ENCODE measurements at regions not wholly inside any gene's neighbourhood (a gene's known extent, or its start where the extent isn't known, plus 50 kb on each side); places are given as distances from the start of the nearest gene placed in this dataset.
"Not testable (repeated sequence)": the region's sequence is repeated elsewhere in the genome, so short reads cannot be mapped to it uniquely, and the experiment has no call there.

DNA sequence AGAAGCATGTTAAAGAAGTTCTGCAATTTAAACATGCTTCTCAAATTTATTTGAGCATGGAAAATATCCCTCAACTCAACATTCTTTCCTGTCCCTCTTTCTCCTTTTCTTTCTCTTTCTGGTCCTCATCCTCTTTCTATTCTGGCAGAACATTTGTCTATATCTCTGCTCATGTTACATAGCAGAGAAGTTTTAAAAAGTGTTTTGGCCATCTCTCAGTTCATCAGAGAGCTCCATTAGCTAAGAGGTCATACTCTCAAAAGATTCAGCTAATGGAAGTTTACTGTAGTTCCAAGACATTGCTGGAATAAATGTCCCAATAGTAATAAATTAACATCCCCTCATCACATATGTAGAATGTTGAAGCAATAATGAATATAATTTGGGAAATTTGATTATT is 53.5 kb downstream of the XCL2 start:
- DNase-seq (ENCODE audit: low read depth in 2 of 2): no peak

DNA sequence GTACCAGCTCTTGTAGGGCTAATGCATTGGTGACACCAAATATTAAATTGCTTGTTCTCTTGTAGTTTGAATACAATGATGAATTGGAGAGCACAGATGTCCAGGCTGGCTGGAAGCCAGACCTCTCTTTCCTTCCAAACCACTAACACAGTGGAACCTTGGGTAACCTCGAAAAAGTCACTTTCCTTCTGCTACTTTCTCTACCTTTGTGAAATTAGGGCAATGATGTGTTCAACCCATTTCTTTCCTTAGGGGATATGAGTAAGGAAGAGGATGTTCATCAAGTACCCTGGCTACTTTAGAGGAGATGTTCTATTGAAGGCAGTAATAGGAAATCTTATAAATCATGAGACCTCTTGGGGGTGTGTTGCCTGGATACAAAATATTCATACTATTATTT is 55.7 kb downstream of the XCL2 start:
- no peak for DNase-seq (ENCODE audit: low read depth in 2 of 2)

DNA sequence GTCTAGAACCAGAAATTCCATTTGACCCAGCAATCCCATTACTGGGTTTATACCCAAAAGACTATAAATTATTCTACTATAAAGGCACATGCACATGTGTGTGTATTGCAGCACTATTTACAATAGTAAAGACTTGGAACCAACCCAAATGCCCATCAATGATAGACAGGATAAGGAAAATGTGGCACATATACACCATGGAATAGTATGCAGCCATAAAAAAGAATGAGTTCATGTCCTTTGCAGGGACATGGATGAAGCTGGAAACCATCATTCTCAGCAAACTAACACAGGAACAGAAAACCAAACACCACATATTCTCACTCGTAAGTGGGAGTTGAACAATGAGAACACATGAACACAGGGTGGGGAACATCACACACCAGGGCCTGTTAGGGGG is 57.0 kb downstream of the XCL2 start:
- DNase-seq (ENCODE audit: low read depth in 2 of 2): not testable (repeated sequence)

DNA sequence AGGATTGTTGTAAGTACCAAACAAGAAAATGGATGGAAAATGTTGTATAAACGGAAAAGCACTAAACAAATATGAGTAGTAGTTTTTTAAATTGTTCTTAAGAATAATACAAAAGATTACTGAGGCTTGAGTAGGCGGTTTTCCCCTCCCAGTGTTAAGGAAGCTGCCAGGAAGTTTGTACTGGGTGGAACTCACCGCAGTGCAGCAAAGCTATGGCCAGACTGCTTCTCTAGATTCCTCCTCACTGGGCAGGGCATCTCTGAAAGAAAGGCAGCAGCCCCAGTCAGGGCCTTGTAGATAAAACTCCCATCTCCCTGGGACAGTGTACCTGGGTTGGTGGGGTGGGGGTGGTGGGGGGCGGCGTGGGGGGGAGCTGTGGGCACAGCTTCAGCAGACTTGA is 58.7 kb downstream of the XCL2 start:
- DNase-seq (ENCODE audit: low read depth in 2 of 2): no peak

DNA sequence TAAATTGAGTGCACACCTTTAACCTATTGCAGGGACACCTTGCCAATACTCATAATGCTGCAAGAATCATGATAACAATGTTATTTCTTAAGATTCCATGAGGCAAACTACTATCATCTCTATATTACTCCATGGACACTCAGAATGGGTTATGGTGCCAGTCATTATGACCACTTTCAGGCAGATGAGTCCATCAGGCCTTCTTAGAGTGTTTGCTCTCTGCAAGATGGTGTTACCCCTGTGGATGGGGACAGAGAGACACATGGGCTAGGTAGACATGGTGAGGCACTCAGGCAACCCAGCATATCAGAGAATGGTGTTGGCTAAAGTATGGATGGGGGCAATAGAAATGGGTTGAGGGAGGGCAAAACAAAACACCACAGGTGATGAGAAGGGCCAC is 59.7 kb downstream of the XCL2 start:
- DNase-seq (ENCODE audit: low read depth in 2 of 2): no peak

DNA sequence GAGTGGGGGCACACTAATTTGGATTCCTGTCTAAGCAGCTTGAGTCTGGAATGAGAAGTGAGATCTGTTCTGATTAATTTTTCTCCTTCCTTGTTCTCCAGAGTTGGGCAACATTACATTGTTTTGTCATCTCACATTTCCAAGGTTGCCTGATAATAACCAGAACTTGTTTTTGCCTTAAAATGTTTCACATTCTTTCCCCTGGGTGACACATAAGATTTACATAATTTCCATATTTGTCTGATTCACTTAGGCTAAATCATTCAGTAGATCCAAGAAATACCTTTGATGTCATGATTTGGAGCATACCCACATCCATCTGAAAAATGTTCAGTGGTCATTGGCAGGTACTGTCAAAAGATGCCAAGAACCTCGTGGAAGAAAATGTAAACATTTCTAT is 60.3 kb downstream of the XCL2 start:
- DNase-seq (ENCODE audit: low read depth in 2 of 2): no peak

DNA sequence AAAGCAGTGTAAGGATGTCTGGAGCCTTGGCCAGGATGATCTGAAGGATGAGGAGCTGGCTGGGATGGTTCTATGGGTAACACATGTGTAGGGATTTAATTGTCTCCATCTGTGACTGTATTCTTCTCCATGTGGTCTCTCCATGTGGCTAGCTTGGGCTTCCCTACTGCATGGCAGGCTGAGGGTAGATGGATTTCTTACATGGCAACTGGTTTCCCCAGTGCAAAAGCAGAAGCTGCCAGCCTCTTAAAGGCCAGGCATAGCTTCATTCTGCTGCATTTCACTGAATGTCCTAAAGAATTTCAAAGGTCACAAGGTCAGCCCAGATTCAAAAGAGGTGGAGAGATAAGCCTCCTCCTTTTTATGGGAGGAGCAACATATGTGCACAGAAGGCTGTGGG is 61.7 kb downstream of the XCL2 start:
- DNase-seq (ENCODE audit: low read depth in 2 of 2): no peak

DNA sequence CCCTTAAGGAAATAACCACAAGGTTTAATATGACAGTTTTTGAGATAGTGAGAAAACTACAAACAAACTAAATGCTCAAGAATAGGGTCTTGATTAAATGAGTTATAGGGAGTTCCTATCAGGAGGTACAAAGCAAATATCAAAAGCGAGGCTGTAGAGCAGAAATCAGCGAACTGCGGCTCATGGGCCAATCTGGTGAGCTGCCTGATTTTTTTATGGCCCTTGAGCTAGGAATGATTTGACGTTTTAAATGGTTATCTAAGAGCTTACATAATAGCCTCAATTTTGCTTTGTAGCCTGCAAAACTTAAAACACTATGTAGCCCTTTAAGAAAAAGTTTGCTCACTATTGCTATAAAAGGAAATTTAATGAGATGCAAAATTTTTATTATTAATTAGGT is 62.2 kb downstream of the XCL2 start:
- DNase-seq (ENCODE audit: low read depth in 2 of 2): no peak

DNA sequence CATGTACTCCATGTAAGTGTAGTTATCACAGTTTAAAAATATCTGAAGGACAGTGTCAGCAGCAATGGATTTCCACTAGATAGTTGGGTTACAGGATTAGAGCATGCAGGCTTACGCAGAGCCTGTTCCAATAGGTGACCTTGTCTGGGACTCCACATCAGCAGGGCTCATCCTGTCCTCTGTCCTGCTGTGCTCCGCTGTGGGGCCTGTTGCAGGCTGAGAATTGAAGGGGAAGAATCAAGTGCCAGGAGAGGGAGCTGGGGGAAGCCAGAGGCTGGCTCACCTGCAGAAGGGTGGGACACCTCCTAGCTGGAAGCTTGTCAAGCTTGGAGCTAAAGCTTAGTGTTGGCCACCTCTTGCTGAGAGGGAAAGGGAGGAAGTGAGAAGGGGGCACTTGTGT is 62.8 kb downstream of the XCL2 start:
- DNase-seq (ENCODE audit: low read depth in 2 of 2): no peak

DNA sequence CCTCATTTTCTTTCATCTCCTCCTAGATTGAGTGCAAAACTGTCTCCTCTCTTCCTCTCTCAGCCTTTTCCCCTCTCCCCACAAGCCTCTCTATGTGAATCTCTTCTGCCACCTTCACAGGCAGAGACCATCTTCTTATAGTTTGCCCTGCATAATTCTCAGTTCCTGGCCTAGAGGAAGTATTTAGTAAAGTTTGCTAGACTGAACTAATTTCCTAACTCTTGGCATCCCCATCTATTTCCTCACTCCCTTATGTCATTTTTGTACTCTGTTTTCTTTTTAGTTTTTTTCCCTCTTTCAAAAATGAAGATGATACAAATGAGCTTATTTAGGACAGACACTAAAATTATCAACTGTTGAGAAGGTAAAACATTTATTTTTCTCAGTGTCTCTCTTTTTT is 66.0 kb downstream of the XCL2 start:
- no peak for DNase-seq (ENCODE audit: low read depth in 2 of 2)

DNA sequence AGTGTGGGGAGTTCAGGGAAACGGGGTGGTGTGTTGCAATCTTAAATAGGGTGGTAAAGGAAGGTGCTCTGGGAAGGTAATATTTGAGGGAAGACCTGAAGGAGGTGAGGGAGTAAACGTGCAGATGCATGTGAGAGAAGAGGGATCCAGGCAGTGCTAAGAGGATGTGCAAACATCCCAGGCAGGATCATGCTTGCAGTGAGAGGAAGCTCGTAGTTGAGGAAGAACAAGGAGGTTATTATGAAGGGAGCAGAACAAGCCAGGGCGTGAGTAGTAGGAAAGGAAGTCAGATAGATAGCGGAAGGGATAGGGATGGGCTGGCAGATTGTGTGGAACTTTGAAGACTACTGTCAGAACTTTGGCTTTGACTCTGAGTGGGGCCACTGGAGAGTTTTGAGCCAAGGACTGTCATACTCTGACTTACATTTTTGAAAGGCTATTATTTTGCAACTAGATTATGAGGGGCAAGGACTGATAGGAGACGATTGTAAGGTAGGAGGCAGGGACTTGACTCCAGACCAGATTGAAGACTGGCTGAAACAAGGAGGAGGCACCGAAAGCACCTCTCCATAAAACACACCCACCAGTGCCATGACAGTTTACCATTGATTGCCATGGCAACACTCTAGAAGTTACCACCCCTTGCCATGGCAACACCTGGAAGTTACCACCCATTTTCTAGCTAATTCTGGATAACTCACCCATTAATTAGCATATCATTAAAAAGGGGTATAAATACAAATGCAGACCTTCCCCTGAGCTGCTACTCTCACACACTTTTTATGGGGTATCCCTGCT is 67.0 kb downstream of the XCL2 start:
- DNase-seq (ENCODE audit: low read depth in 2 of 2): no peak

DNA sequence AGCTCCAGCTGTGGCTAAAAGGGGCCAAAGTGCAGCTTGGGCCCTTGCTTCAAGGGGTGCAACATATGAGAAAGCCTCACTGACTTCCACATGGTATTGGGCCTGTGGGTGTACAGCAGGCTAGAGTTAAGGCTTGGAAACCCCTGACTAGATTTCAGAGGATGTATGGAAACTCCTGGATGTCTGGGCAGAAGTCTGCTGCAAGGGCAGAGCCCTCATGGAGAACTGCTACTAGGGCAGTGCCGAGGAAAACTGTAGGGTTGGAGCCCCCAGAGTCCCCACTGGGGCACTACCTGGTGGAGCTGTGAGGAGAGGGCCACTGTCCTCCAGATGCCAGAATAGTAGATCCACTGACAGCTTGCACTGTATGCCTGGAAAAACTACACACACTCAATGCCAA is 69.5 kb downstream of the XCL2 start:
- DNase-seq (ENCODE audit: low read depth in 2 of 2): no peak

DNA sequence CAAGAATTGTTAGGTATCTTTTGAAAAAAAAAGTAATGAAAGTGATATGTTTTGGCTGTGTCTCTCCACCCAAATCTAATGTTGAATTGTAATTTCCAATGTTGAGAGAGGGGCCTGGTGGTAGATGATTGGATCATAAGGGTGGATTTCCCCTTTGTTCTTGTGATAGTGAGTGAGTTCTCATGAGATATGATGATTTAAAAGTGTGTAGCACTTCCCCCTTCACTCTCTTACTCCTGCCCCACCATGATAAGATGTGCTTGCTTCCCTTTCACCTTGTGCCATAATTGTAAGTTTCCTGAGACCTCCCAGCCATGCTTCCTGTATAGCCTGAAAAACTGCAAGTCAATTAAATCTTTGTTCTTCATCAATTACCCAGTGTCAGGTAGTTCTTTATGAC is 70.7 kb downstream of the XCL2 start:
- DNase-seq (ENCODE audit: low read depth in 2 of 2): no peak

DNA sequence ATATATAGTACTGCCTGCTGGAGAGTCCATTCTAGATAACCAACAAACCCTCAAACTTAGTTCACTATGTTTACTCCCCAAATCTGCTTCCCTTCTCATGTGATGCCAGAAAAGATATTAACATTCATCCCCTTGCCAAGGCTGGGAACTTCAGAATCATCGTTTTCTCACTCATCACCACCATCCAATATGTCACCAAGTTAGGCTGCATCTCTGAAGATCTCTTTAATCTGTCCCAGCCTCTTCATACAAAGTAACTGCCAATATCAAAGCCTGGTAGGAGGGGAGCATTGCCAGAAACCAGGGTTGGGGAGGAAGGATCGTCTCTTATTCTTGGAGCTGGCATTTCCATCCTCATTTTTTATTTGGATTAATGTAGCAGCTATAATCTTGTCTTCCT is 71.6 kb downstream of the XCL2 start:
- no peak for DNase-seq (ENCODE audit: low read depth in 2 of 2)

DNA sequence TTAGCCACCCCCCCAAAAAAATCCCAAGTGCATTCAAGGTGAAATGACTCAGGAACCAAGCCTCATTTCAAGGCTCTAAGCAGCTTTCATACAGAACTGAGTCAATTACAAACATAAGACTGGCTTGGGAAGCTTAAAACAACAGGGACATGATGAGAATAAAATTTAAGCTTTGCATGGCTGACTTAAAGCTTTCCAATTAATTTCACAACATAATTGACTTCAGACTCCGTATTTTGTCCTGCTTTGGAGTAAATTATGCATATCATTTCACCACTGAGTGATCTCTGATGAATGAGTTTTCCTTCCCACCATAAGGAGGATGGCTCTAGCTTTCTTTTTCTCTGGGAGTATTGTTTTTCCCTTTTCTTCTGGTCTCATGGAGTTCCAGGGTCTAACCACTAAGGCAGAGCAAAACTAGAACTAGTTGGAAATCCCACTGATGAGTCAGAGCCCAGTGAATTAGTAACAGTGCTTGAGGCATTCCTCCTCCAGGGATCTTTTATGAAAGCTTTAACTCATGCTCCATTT is 72.8 kb downstream of the XCL2 start:
- DNase-seq (ENCODE audit: low read depth in 2 of 2): no peak

DNA sequence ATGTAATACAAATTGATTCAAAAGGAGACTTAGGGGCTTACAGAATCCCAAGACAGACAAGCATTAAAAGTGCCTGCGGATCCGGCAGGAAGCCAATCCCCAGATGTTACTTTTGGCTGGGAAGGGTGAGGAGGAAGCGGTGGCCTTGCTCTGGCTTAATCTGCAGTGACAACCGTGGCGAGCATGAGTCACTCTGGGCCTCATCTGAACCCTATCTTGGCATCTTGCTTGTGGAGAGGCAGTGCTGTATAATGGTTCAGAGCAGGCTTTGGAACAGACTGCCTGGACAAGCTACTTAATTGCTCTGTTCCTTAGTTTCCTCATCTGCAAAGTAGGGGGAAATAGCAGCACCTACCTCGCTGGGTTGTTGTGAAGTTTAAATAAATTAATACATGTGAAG is 74.1 kb downstream of the XCL2 start:
- DNase-seq (ENCODE audit: low read depth in 2 of 2): peak; percentile 30 to 41

DNA sequence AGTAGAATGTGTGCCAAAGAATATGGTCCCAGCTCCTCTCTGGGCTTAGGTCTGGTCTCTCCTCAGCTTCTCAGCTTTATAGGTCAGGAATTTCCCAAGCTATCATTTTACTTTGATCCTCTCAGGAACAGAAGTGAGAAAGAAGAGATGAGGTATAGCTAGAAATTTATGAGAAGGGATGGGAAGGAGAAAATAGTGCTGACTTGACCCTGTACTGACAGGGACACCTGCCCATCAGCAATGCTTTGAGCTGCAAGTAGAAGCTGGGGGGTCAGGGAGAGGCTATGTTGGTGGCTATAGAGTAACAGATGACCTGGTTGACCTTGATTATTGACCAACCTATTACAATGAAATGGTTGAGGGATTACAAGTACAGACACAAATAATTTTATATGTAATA is 75.0 kb downstream of the XCL2 start:
- DNase-seq (ENCODE audit: low read depth in 2 of 2): no peak

DNA sequence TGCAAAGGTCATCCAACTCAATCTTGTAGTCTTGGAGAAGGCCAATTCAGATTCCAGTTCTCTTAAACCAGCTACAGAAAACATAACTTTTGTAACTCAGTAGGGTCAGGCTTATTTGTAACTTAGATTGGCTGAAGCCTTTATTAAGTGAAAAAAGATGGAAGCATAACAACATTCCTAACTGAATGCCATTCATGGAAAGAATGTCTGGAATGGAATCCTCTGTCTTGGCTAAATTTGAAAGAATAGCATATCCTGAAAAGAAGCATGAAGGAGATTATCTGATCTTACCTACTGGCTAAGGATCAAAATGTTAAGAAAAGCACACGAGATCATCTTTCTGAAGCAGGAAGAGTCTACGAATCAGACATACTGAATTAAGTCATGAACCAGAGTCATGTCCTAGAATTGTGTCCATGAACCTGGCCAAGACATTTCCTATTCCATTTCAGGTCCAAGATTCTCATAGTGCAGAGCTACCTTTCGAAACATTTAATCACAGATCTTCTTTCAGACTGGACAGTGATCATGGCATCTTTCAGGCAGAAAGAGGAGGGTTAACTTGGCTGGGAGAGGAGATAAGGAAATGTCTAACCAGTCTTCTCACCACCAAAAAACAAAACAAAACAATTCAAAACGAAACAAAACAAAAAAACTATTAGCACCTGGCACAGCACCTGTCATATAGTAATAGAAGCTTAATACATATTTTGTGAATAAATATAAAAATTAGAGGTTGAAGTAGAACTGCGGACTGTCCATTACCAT is 75.6 kb downstream of the XCL2 start:
- DNase-seq (ENCODE audit: low read depth in 2 of 2): no peak

DNA sequence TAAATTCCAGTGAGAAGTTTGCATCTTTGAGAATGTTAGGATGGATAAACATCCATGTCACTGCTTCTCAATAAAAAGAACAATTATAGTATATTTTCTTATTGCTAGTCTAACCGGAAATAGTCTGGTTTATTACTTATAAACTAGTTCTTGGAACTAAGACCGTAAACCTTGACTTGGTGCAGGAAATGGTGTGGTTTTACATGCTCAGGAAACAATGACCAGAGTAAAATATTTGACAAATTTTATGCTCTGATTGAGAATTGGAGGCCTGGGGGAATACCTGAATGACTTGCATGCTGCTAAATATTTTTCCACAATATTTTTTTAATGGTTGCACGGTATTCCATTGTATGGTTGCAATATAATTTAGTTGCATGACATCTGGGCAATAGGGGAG is 76.3 kb downstream of the XCL2 start:
- DNase-seq (ENCODE audit: low read depth in 2 of 2): no peak

DNA sequence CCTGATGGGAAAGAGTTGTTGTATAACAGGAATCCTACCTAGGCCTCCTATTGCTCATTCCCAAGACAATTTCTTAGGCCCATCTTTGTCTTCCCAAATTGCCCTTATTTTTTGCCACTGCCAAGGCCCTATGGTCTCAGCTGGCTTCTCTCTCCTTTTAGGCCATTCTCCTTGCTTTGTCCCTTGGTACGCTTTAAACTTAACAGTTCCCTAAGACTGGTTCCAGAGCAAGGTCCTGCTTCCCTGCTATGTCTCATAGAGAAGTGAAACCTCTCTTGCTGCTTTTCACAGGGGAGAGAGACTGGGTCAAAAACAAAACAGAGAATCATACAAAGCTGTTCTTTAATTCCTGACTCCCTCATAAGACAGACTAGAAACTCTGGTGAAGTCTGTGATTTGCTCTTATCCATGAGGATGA is 77.1 kb downstream of the XCL2 start:
- DNase-seq (ENCODE audit: low read depth in 2 of 2): no peak

DNA sequence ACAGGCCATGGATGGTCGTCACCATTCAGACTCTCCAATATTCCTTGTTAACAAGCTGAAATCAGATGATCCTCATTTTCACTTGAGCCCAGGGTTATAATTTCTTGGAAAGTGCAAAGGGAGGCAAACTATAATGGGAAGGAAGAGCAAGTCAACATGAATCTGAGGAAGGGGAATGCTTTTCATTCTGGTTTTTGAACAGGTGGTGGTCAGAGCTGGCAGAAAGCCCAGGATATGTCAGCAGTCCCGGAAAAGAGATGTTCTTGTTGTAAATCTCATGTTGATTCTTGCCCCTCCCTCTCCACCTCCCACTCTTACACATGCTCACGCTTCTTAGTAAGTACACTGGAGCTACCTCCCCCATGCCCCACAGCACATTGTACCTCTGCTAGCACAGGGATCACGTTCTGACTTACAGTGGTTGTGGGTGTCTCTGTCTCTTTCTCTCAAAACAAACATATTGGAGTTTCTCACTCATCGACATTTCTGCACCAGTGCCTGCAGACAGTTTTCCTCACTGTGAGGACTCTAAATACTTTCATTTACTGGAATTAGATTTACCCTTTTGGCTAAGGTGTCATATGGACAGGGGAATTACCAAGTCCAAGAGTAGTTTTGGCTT is 77.6 kb downstream of the XCL2 start:
- DNase-seq (ENCODE audit: low read depth in 2 of 2): peak; percentile 17 to 39

DNA sequence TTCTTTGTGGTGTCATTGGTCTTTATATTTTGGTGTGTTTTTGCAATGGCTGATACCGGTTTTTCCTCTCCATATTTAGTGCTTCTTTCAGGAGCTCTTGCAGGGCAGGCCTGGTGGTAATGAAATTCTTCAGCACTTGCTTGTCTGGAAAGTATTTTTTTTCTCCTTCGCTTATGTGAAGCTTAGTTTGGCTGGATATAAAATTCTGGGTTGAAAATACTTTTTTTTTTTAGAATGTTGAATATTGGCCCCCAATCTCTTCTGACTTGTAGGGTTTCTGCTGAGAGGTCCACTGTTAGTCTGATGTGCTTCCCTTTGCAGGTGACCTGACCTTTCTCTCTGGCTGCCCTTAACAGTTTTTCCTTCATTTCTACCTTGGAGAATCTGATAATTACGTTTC is 82.7 kb downstream of the XCL2 start:
- not testable (repeated sequence) for DNase-seq (ENCODE audit: low read depth in 2 of 2)

DNA sequence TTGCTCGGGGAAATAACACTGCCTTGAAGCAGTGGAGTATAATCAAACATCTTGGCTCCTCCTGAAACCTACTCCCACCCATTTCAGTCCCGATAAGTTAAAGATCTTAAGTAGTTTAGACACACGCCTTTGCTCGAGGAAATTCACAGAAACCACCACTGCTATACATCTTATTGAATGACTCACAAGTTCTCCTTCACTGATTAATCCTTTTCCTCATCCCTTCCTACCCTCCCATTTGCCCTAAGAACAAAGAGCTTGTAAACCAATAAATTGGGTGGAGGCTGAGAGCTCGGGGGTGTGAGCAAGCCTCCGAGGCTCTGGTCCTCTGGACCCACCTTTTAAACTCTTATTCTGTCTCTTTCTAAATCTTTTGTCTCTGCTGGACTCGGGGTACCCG is 86.5 kb downstream of the XCL2 start:
- not testable (repeated sequence) for DNase-seq (ENCODE audit: low read depth in 2 of 2)
